IMR-90 (cell line): ENCODE measurements at regions not wholly inside any gene's neighbourhood (a gene's known extent, or its start where the extent isn't known, plus 50 kb on each side); places are given as distances from the start of the nearest gene placed in this dataset.
A peak's percentile ranks its signal among the peaks of the same experiment; 100 is the strongest.

Experiments used
- ATAC-seq: fragments of 200-7000 bp; cut with Tn5 transposase; 2 replicates; pipeline ENCODE4 v1.9.1; 2020; ENCODE audit warnings: low read depth, mild to moderate bottlenecking, moderate library complexity
- BruUV-seq: library from RNA; stranded (reverse); fragments of 400-500 nt; replicated peaks from 2 replicates; lab custom pipeline; 2021; lab: Mats Ljungman, UMichigan
- CTCF ChIA-PET: fragments of 300-600 bp; formaldehyde crosslinking; extraction: SDS; loops from one replicate; lab custom pipeline; 2021; ENCODE audit warnings: antibody characterized with exemption; lab: Yijun Ruan, JAX
- POLR2A ChIA-PET: fragments of 300-600 bp; sonication (Branson Sonifier 250); formaldehyde crosslinking; loops from one replicate; lab custom pipeline; 2022; ENCODE audit warnings: antibody characterized with exemption; ENCODE audit not compliant: unreplicated experiment; lab: Charles Lee
- DNase-seq: peaks from one replicate; pipeline ENCODE4 v3.0.0; 2013
- H2AFZ ChIP-seq: replicated peaks from 2 replicates; pipeline ENCODE3; 2013; ENCODE audit warnings: low read length, mild to moderate bottlenecking; ENCODE audit not compliant: poor library complexity
- H2AK5ac ChIP-seq: 2 replicates; pipeline ENCODE4 v1.6.1; 2013; ENCODE audit warnings: low read depth, low read length, inconsistent platforms
- H2AK9ac ChIP-seq: replicated peaks from 2 replicates; pipeline ENCODE3; 2013; ENCODE audit warnings: mild to moderate bottlenecking, low read depth, low read length, moderate library complexity; ENCODE audit not compliant: poor library complexity
- H2BK120ac ChIP-seq: 2 replicates; pipeline ENCODE4 v1.6.1; 2013; ENCODE audit warnings: low read depth, low read length, inconsistent platforms
- H2BK15ac ChIP-seq: 3 replicates; pipeline ENCODE4 v1.6.1; 2013; ENCODE audit warnings: low read depth, low read length, inconsistent platforms
- H2BK20ac ChIP-seq: 2 replicates; pipeline ENCODE4 v1.6.1; 2013; ENCODE audit warnings: low read depth, mild to moderate bottlenecking, inconsistent platforms, low read length, moderate library complexity
- H2BK5ac ChIP-seq: 2 replicates; pipeline ENCODE4 v1.6.1; 2013; ENCODE audit warnings: mild to moderate bottlenecking, low read depth, low read length, inconsistent platforms; ENCODE audit not compliant: poor library complexity, severe bottlenecking
- H3K14ac ChIP-seq: replicated peaks from 2 replicates; pipeline ENCODE4 v1.6.1; 2013; ENCODE audit warnings: low read depth, low read length, inconsistent platforms
- H3K18ac ChIP-seq: 2 replicates; pipeline ENCODE4 v1.6.1; 2013; ENCODE audit warnings: low read depth, low read length, control low read depth
- H3K23ac ChIP-seq: 2 replicates; pipeline ENCODE4 v1.6.1; 2013; ENCODE audit warnings: low read depth, low read length, inconsistent platforms
- H3K27ac ChIP-seq: 2 replicates; pipeline ENCODE4 v1.5.1; 2013; ENCODE audit warnings: mild to moderate bottlenecking, control low read depth, low read length; ENCODE audit not compliant: insufficient read depth
- H3K27me3 ChIP-seq: 2 replicates; pipeline ENCODE4 v1.6.1; 2013; ENCODE audit warnings: low read length; ENCODE audit not compliant: control insufficient read depth, insufficient read depth
- H3K36me3 ChIP-seq: 2 replicates; pipeline ENCODE4 v1.6.1; 2013; ENCODE audit warnings: low read length, mixed read lengths; ENCODE audit not compliant: control insufficient read depth, insufficient read depth
- H3K4ac ChIP-seq: 2 replicates; pipeline ENCODE4 v1.6.1; 2013; ENCODE audit warnings: low read depth, low read length, inconsistent platforms
- H3K4me1 ChIP-seq: 2 replicates; pipeline ENCODE4 v1.6.1; 2013; ENCODE audit warnings: low read length, mixed read lengths; ENCODE audit not compliant: control insufficient read depth, insufficient read depth
- H3K4me2 ChIP-seq: 2 replicates; pipeline ENCODE4 v1.6.1; 2013; ENCODE audit warnings: low read depth, mild to moderate bottlenecking, control low read depth, low read length, moderate library complexity
- H3K4me3 ChIP-seq: 2 replicates; pipeline ENCODE4 v1.5.1; 2013; ENCODE audit warnings: low read depth, mild to moderate bottlenecking, control low read depth, low read length, moderate library complexity; ENCODE audit not compliant: insufficient read depth
- H3K56ac ChIP-seq: 2 replicates; pipeline ENCODE4 v1.6.1; 2013; ENCODE audit warnings: low read length, inconsistent platforms; ENCODE audit not compliant: insufficient read depth; ENCODE audit errors: extremely low read depth
- H3K79me1 ChIP-seq, 2 experiments: 2 replicates each; pipeline ENCODE4 v1.6.1; 2013; ENCODE audit warnings: low read length in 2 of 2, inconsistent platforms in 1 of 2, low read depth in 1 of 2
- H3K9ac ChIP-seq: 2 replicates; pipeline ENCODE4 v1.6.1; 2013; ENCODE audit warnings: low read depth, low read length, control low read depth
- H3K9me1 ChIP-seq: 2 replicates; pipeline ENCODE4 v1.6.1; 2013; ENCODE audit warnings: low read length, inconsistent platforms; ENCODE audit not compliant: insufficient read depth
- H3K9me3 ChIP-seq: 2 replicates; pipeline ENCODE4 v1.6.1; 2013; ENCODE audit warnings: low read length; ENCODE audit not compliant: control insufficient read depth, insufficient read depth
- H4K20me1 ChIP-seq: 2 replicates; pipeline ENCODE4 v1.6.1; 2013; ENCODE audit warnings: low read length, inconsistent platforms; ENCODE audit not compliant: insufficient read depth
- H4K5ac ChIP-seq: 2 replicates; pipeline ENCODE4 v1.6.1; 2013; ENCODE audit warnings: mild to moderate bottlenecking, low read depth, low read length, control low read depth
- H4K8ac ChIP-seq, 2 experiments: 2 replicates each; pipeline ENCODE4 v1.6.1; 2013; ENCODE audit warnings: low read depth in 2 of 2, low read length in 2 of 2, control low read depth in 1 of 2, inconsistent platforms in 1 of 2
- H4K91ac ChIP-seq: 2 replicates; pipeline ENCODE4 v1.6.1; 2013; ENCODE audit warnings: low read depth, low read length, inconsistent platforms; ENCODE audit not compliant: insufficient read depth
- MAFK ChIP-seq: IDR thresholded peaks from 2 replicates; pipeline ENCODE4 v1.6.1; 2012; ENCODE audit warnings: low read depth, low read length, improper control_type of control experiment
- RFX5 ChIP-seq: IDR thresholded peaks from 2 replicates; pipeline ENCODE4 v1.8.0; 2012; ENCODE audit warnings: low read depth, mild to moderate bottlenecking, low read length, moderate library complexity
- WGBS, 2 experiments: methylation state at CpG; one replicate each; pipeline versions ENCODE4 v1.1.5 to v1.1.7; 2013; ENCODE audit warnings: missing lambda C conversion rate in 2 of 2; ENCODE audit not compliant: insufficient read length in 1 of 2; ENCODE audit errors: extremely low coverage in 2 of 2; 5-methylcytosine and 5-hydroxymethylcytosine counted together
- dilution Hi-C: fragments of 300-500 bp; cut with HindIII; formaldehyde crosslinking; loops from one replicate; pipeline ENCODE4 v1.14.3; 2018; ENCODE audit warnings: low sequenced_read_pairs; ENCODE audit not compliant: unreplicated experiment
- in situ Hi-C: fragments of 300-500 bp; cut with MboI; formaldehyde crosslinking; loops from 3 replicates; pipeline ENCODE4 v1.14.3; 2019; ENCODE audit warnings: low sequenced_read_pairs, inconsistent platforms, mixed read lengths
- intact Hi-C: fragments of 100-400 bp; cut with micrococcal nuclease; formaldehyde crosslinking; loops from 2 replicates; pipeline ENCODE4 v1.10.0; 2022

- Histone ChIP-seq H3K4me2 (no peak overlapping the region), H3K14ac (no peak overlapping the region), H4K20me1 (no peaks in the 10 kb centered on the region), H4K8ac (no peak overlapping the region), H3K9ac (no peak overlapping the region), H2AK9ac (no peak overlapping the region), H3K9me1 (no peaks in the 10 kb centered on the region), H4K5ac (no peak overlapping the region), H2BK120ac (no peak overlapping the region), H3K23ac (no peak overlapping the region), H3K27ac (no peak overlapping the region), H3K56ac (no peak overlapping the region), H3K79me1 (no peaks in the 10 kb centered on the region), H2AFZ (no peak overlapping the region), H2BK20ac (no peak overlapping the region), H2AK5ac (no peak overlapping the region), H3K4me1 (no peaks in the 10 kb centered on the region), H3K18ac (no peak overlapping the region), H3K4ac (no peak overlapping the region), H3K4me3 (no peak overlapping the region), H2BK15ac (no peak overlapping the region), H4K91ac (no peak overlapping the region), H3K27me3 (peaks cover 3% of the 10 kb centered on the region; the same call in 1 of the 2 replicates), H3K9me3 (no peaks in the 10 kb centered on the region), H3K36me3 (no peaks in the 10 kb centered on the region), H2BK5ac (no peak overlapping the region)
- BruUV-seq = no TSS peak
- WGBS, 2 experiments = 92% methylated on average over 2 of the region's 8 CpGs; no CpG with 5 or more reads in 1 of the 2 experiments
- in situ Hi-C loops (no loop called here), intact Hi-C loops (no loop called here), dilution Hi-C loops (no loop called here)
- TF ChIP-seq MAFK = peak; percentile 28; the same call in 1 of the 2 replicates
- no peak for TF ChIP-seq RFX5
- ChIA-PET CTCF (no interaction called here), POLR2A (no interaction called here)
- DNase-seq (no peak), ATAC-seq (no peak)
Measured at GRCh38 chr20:48458003-48458377, 369.8 kb downstream of the PREX1 start.
